NCI-H774 (cell line): ENCODE measurements at regions not wholly inside any gene's neighbourhood (a gene's known extent, or its start where the extent isn't known, plus 50 kb on each side); places are given as distances from the start of the nearest gene placed in this dataset.

Experiments used
- DNase-seq: peaks from one replicate; lab custom pipeline; 2025; lab: John Stamatoyannopoulos, UW

- DNase-seq, result no peak
These were observed 1486.8 kb downstream of the EFNB2 start for GRCh38 chr13:105048677-105049076.

- no peak for DNase-seq
These were observed 1487.7 kb downstream of the EFNB2 start for GRCh38 chr13:105047676-105048295.

- DNase-seq, result no peak
These were observed 1498.4 kb downstream of the EFNB2 start for GRCh38 chr13:105037110-105037509.

- DNase-seq, result peak; percentile 87
These were observed 1500.4 kb downstream of the EFNB2 start for GRCh38 chr13:105035092-105035491.

GRCh38 chr13:105033999-105034398 is 1501.5 kb downstream of the EFNB2 start:
- DNase-seq, result no peak

- DNase-seq, result no peak
These were observed 1504.2 kb downstream of the EFNB2 start for GRCh38 chr13:105031306-105031705.

GRCh38 chr13:105030851-105031250 is 1504.6 kb downstream of the EFNB2 start:
- no peak for DNase-seq

- no peak for DNase-seq
These were observed 1516.4 kb downstream of the EFNB2 start for GRCh38 chr13:105019073-105019472.

GRCh38 chr13:105016266-105016665 is 1519.2 kb downstream of the EFNB2 start:
- DNase-seq, result no peak

- no peak for DNase-seq
These were observed 1526.9 kb downstream of the EFNB2 start for GRCh38 chr13:105008604-105009003.

GRCh38 chr13:105007166-105007808 is 1528.2 kb downstream of the EFNB2 start:
- DNase-seq, result no peak

GRCh38 chr13:104996022-104996421 is 1539.4 kb downstream of the EFNB2 start:
- no peak for DNase-seq

- DNase-seq, result no peak
These were observed 1541.8 kb downstream of the EFNB2 start for GRCh38 chr13:104993708-104994107.

GRCh38 chr13:104987621-104988020 is 1547.8 kb downstream of the EFNB2 start:
- DNase-seq, result no peak

GRCh38 chr13:104984296-104984818 is 1551.1 kb downstream of the EFNB2 start:
- no peak for DNase-seq

- no peak for DNase-seq
These were observed 1551.9 kb downstream of the EFNB2 start for GRCh38 chr13:104983601-104984000.

- DNase-seq, result no peak
These were observed 1554.9 kb downstream of the EFNB2 start for GRCh38 chr13:104980586-104980985.

GRCh38 chr13:104979281-104980030 is 1556.0 kb downstream of the EFNB2 start:
- DNase-seq, result no peak

- DNase-seq, result no peak
These were observed 1558.5 kb downstream of the EFNB2 start for GRCh38 chr13:104976986-104977385.

GRCh38 chr13:104975272-104975671 is 1560.2 kb downstream of the EFNB2 start:
- no peak for DNase-seq

GRCh38 chr13:104968876-104969275 is 1566.6 kb downstream of the EFNB2 start:
- DNase-seq, result no peak

- peak; percentile 56 for DNase-seq
These were observed 1567.4 kb downstream of the EFNB2 start for GRCh38 chr13:104967836-104968630.
